HepG2 (cell line): ENCODE measurements at regions not wholly inside any gene's neighbourhood (a gene's known extent, or its start where the extent isn't known, plus 50 kb on each side); places are given as distances from the start of the nearest gene placed in this dataset.
A peak's percentile ranks its signal among the peaks of the same experiment; 100 is the strongest.

Source experiments
- ATAC-seq: fragments of 200-7000 bp; cut with Tn5 transposase; 3 replicates; pipeline ENCODE4 v1.9.1; 2020; ENCODE audit warnings: mild to moderate bottlenecking, moderate library complexity
- BruUV-seq: library from RNA; stranded (reverse); fragments of 400-500 nt; replicated peaks from 2 replicates; lab custom pipeline; 2021; lab: Mats Ljungman, UMichigan
- CTCF ChIA-PET: fragments of 300-600 bp; formaldehyde crosslinking; extraction: SDS; loops from one replicate; lab custom pipeline; 2021; ENCODE audit warnings: low total read pairs, inconsistent platforms, low intra/inter-chr PET ratio; lab: Yijun Ruan, JAX
- POLR2A ChIA-PET: fragments of 350-600 bp; sonication (Branson Sonifier 250); formaldehyde crosslinking; loops from one replicate; lab custom pipeline; 2020; ENCODE audit warnings: antibody characterized with exemption, inconsistent platforms; lab: Yijun Ruan, JAX
- DNase-seq: peaks from one replicate; pipeline ENCODE4 v3.0.0-alpha.2; 2015; ENCODE audit warnings: low spot score
- FAIRE-seq: peaks from 3 replicates; lab custom pipeline; 2011; peaks lifted over from hg19 to GRCh38; lab: Jason Lieb, UNC
- H2AFZ ChIP-seq: one replicate; pipeline ENCODE4 v1.6.1; 2011; ENCODE audit warnings: low read length, inconsistent platforms
- H3K27ac ChIP-seq: fragments of 300-600 bp; 3 replicates; pipeline ENCODE4 v1.8.0; 2011; ENCODE audit warnings: mixed run types, mild to moderate bottlenecking, mixed read lengths, low read length, inconsistent platforms; ENCODE audit not compliant: insufficient read depth; ENCODE audit errors: extremely low read length
- H3K27me3 ChIP-seq, 2 experiments: fragments of 200-600 bp in 1 of 2; 2 replicates in 1 of 2; 3 replicates in 1 of 2; pipeline versions ENCODE4 v1.6.0 to v1.8.0; 2011; ENCODE audit warnings: low read length in 2 of 2, mild to moderate bottlenecking in 2 of 2, moderate library complexity in 2 of 2, inconsistent platforms in 1 of 2; ENCODE audit not compliant: insufficient read depth in 2 of 2, control insufficient read depth in 1 of 2
- H3K36me3 ChIP-seq, 2 experiments: fragments of 200-600 bp in 1 of 2; replicated peaks in 1 of 2; 2 replicates in 1 of 2; 3 replicates in 1 of 2; pipeline versions ENCODE4 v1.5.1 to v1.8.0; 2011; ENCODE audit warnings: low read length in 2 of 2, inconsistent platforms in 1 of 2; ENCODE audit not compliant: insufficient read depth in 2 of 2, control insufficient read depth in 1 of 2
- H3K4me1 ChIP-seq: 2 replicates; pipeline ENCODE4 v1.5.1; 2012; ENCODE audit warnings: low read length, inconsistent platforms; ENCODE audit not compliant: insufficient read depth
- H3K4me2 ChIP-seq: 2 replicates; pipeline ENCODE4 v1.6.0; 2011; ENCODE audit warnings: low read depth, low read length, inconsistent platforms
- H3K4me3 ChIP-seq, 3 experiments: fragments of 200-600 bp in 1 of 3; sonication (generic), shearing (Covaris generic) in 1 of 3; replicated peaks in 1 of 3; 2 replicates each; pipeline ENCODE4 v1.5.1; 2011 to 2016; ENCODE audit warnings: low read length in 3 of 3, inconsistent platforms in 2 of 3, low read depth in 2 of 3, mild to moderate bottlenecking in 2 of 3, control low read depth in 1 of 3, mixed read lengths in 1 of 3; ENCODE audit not compliant: insufficient read depth in 1 of 3
- H3K79me2 ChIP-seq: one replicate; pipeline ENCODE4 v1.6.1; 2011; ENCODE audit warnings: low read length, inconsistent platforms; ENCODE audit not compliant: insufficient read depth
- H3K9ac ChIP-seq: 2 replicates; pipeline ENCODE4 v1.6.0; 2011; ENCODE audit warnings: mild to moderate bottlenecking, low read depth, low read length, inconsistent platforms; ENCODE audit not compliant: insufficient read depth
- H3K9me3 ChIP-seq: 2 replicates; pipeline ENCODE4 v1.5.1; 2012; ENCODE audit warnings: mild to moderate bottlenecking, low read length
- H4K20me1 ChIP-seq: 2 replicates; pipeline ENCODE4 v1.6.0; 2011; ENCODE audit warnings: inconsistent platforms, mild to moderate bottlenecking, low read length, moderate library complexity; ENCODE audit not compliant: insufficient read depth
- AKAP8 ChIP-seq: sonication (generic); formaldehyde crosslinking; IDR thresholded peaks from 2 replicates; pipeline ENCODE4 v1.5.1; 2020; ENCODE audit warnings: mild to moderate bottlenecking, missing genetic modification reagents
- ARNT2 ChIP-seq: sonication (generic); formaldehyde crosslinking; IDR thresholded peaks from 2 replicates; pipeline ENCODE4 v1.8.0; 2022; ENCODE audit warnings: mild to moderate bottlenecking, low read depth, missing genetic modification reagents, moderate library complexity
- FOXO1 ChIP-seq: sonication (generic); formaldehyde crosslinking; IDR thresholded peaks from 2 replicates; pipeline ENCODE4 v1.4.0; 2020; ENCODE audit warnings: missing genetic modification reagents
- HOXD1 ChIP-seq: sonication (generic); formaldehyde crosslinking; IDR thresholded peaks from 2 replicates; pipeline ENCODE4 v1.5.0; 2020; ENCODE audit warnings: missing genetic modification reagents
- NKX3-1 ChIP-seq: sonication (generic); formaldehyde crosslinking; IDR thresholded peaks from 2 replicates; pipeline ENCODE4 v1.5.0; 2020; ENCODE audit warnings: missing genetic modification reagents
- NR2F2 ChIP-seq: IDR thresholded peaks from 2 replicates; pipeline ENCODE4 v1.6.1; 2012; ENCODE audit warnings: low read depth, inconsistent platforms, borderline replicate concordance
- ZNF101 ChIP-seq: sonication (generic); formaldehyde crosslinking; IDR thresholded peaks from 2 replicates; pipeline ENCODE4 v1.4.0; 2020; ENCODE audit warnings: mild to moderate bottlenecking, low read depth, missing genetic modification reagents, borderline replicate concordance
- ZNF143 ChIP-seq: sonication (generic); formaldehyde crosslinking; IDR thresholded peaks from 2 replicates; pipeline ENCODE4 v1.4.0; 2020; ENCODE audit warnings: missing genetic modification reagents
- ZNF160 ChIP-seq: sonication (generic); formaldehyde crosslinking; IDR thresholded peaks from 2 replicates; pipeline ENCODE4 v1.8.0; 2022; ENCODE audit warnings: mild to moderate bottlenecking, inconsistent platforms, missing genetic modification reagents
- ZNF274 ChIP-seq: sonication (generic); formaldehyde crosslinking; IDR thresholded peaks from 2 replicates; pipeline ENCODE4 v1.5.1; 2020; ENCODE audit warnings: mild to moderate bottlenecking, missing genetic modification reagents
- ZNF350 ChIP-seq: sonication (generic); formaldehyde crosslinking; IDR thresholded peaks from 2 replicates; pipeline ENCODE4 v1.4.0; 2020; ENCODE audit warnings: mild to moderate bottlenecking, low read depth, missing genetic modification reagents, borderline replicate concordance
- ZNF609 ChIP-seq: sonication (generic); formaldehyde crosslinking; IDR thresholded peaks from 2 replicates; pipeline ENCODE4 v1.4.0; 2020; ENCODE audit warnings: mild to moderate bottlenecking, missing genetic modification reagents, borderline replicate concordance
- ZNF7 ChIP-seq: IDR thresholded peaks from 2 replicates; pipeline ENCODE4 v1.6.1; 2016; ENCODE audit warnings: missing biosample characterization, missing genetic modification reagents
- WGBS: methylation state at CpG from one replicate; pipeline ENCODE4 v1.1.6; 2017; ENCODE audit warnings: low lambda C conversion rate; 5-methylcytosine and 5-hydroxymethylcytosine counted together
- in situ Hi-C: cut with HindIII; loops from 2 replicates; pipeline ENCODE4 v1.10.0; 2017; ENCODE audit warnings: low pct_unique_long_range_greater_than_20kb; ENCODE audit not compliant: extremely low pct_ligation_motif_present
- intact Hi-C: fragments of 100-400 bp; cut with micrococcal nuclease; formaldehyde crosslinking; loops from one replicate; pipeline ENCODE4 v1.10.0; 2022; ENCODE audit not compliant: unreplicated experiment

- H3K27ac ChIP-seq, result no peak overlapping the region
- ATAC-seq (peak; percentile 36; the same call in 2 of the 3 replicates), DNase-seq (no peak), FAIRE-seq (no peak)
- WGBS, result 56% methylated on average over 3 of the region's 4 CpGs
- H4K20me1 ChIP-seq, result no peaks in the 10 kb centered on the region
- no peaks in the 10 kb centered on the region for H3K79me2 ChIP-seq
- intact Hi-C loops, result no loop called here
- peaks cover 22% of the 10 kb centered on the region for H3K4me1 ChIP-seq
- in situ Hi-C loops, result no loop called here
- BruUV-seq, result no TSS peak
- CTCF ChIA-PET, result no interaction called here
- TF ChIP-seq ZNF274 (CRISPR knock-in tag) (no peak), ZNF7 (CRISPR knock-in tag) (no peak), ZNF160 (no peak), ZNF101 (no peak), NR2F2 (no peak), HOXD1 (CRISPR knock-in tag) (no peak), ZNF350 (no peak), AKAP8 (no peak), ARNT2 (CRISPR knock-in tag) (no peak), FOXO1 (CRISPR knock-in tag) (no peak), ZNF143 (CRISPR knock-in tag) (no peak), NKX3-1 (no peak), ZNF609 (CRISPR knock-in tag) (no peak)
- H3K4me2 ChIP-seq, result no peak overlapping the region
- H3K36me3 ChIP-seq, result no peaks in the 10 kb centered on the region
- H3K9ac ChIP-seq, result no peak overlapping the region
- H3K9me3 ChIP-seq, result no peaks in the 10 kb centered on the region
- no peak overlapping the region for H3K4me3 ChIP-seq
- H2AFZ ChIP-seq, result no peak overlapping the region
- POLR2A ChIA-PET, result no interaction called here
- H3K27me3 ChIP-seq, result no peaks in the 10 kb centered on the region
Measured at GRCh38 chr13:73675821-73676220, 458.4 kb downstream of the KLF12 start.
